ENCODE measurements at regions not wholly inside any gene's neighbourhood (a gene's known extent, or its start where the extent isn't known, plus 50 kb on each side); places are given as distances from the start of the nearest gene placed in this dataset.

DNA sequence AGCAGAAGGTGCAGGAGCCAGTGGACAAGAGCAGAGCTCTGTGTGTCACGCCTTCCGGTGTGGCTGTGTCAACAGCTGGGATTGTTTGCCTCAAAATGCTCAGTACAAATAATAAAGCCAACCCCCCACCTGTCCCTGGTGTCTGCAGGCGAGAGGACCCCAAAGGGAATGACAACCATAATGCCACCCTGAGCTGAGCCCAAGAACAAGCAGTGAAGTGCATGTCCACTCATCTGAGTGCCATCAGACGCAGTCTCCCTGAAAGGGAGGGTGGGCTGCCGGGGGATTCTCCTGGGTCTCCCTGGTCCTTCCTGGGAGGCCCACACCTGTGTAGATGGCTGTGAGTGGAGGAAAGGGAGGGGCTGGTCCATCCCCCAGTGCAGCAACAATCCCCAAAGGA lies 328.8 kb upstream of the IRX1 start:
- H4K20me1 ChIP-seq (ENCODE audit: insufficient read depth), result no peaks in the 10 kb centered on the region
- no peaks in the 10 kb centered on the region for H3K27me3 ChIP-seq (ENCODE audit: insufficient read depth)
- no peak overlapping the region for H3K4me3 ChIP-seq (ENCODE audit: low read depth in 2 of 2, low read length in 1 of 2)
- H3K9me3 ChIP-seq, result no peaks in the 10 kb centered on the region
- CTCF ChIA-PET, result no interaction called here
- POLR2A ChIA-PET, result no interaction called here
- no peak overlapping the region for H3K4me2 ChIP-seq
- no peaks in the 10 kb centered on the region for H3K79me2 ChIP-seq (ENCODE audit: insufficient read depth)
- H3K9me2 ChIP-seq, result no peaks in the 10 kb centered on the region
- DNase-seq, result no peak
- WGBS (ENCODE audit: low lambda C conversion rate), result 11% methylated on average over 5 of the region's 5 CpGs
- no peak overlapping the region for H3K27ac ChIP-seq (ENCODE audit: low read depth in 2 of 2, low read length in 1 of 2)
- no peaks in the 10 kb centered on the region for H3K4me1 ChIP-seq (ENCODE audit: control insufficient read depth in 1 of 2, insufficient read depth in 2 of 2, low read depth in 1 of 2, low read length in 1 of 2)
- H2AFZ ChIP-seq (ENCODE audit: low read depth), result no peak overlapping the region
- H3K9ac ChIP-seq, result no peak overlapping the region
- H3K36me3 ChIP-seq (replicated peaks in 1 of 2; ENCODE audit: control insufficient read depth in 1 of 2, insufficient read depth in 2 of 2, low read length in 1 of 2), result no peaks in the 10 kb centered on the region
- no peaks in the 10 kb centered on the region for H3F3A ChIP-seq (replicated peaks; ENCODE audit: insufficient read depth)
- TF ChIP-seq ELF1 (IDR thresholded peaks at IDR 0.05) (no peak), CHD2 (IDR thresholded peaks at IDR 0.05; ENCODE audit: low read length, partially characterized antibody) (no peak), IRF3 (IDR thresholded peaks at IDR 0.05; ENCODE audit: low read depth, low read length) (no peak)
- TF ChIP-seq, protein P1, sequence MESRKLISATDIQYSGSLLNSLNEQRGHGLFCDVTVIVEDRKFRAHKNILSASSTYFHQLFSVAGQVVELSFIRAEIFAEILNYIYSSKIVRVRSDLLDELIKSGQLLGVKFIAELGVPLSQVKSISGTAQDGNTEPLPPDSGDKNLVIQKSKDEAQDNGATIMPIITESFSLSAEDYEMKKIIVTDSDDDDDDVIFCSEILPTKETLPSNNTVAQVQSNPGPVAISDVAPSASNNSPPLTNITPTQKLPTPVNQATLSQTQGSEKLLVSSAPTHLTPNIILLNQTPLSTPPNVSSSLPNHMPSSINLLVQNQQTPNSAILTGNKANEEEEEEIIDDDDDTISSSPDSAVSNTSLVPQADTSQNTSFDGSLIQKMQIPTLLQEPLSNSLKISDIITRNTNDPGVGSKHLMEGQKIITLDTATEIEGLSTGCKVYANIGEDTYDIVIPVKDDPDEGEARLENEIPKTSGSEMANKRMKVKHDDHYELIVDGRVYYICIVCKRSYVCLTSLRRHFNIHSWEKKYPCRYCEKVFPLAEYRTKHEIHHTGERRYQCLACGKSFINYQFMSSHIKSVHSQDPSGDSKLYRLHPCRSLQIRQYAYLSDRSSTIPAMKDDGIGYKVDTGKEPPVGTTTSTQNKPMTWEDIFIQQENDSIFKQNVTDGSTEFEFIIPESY (IDR thresholded peaks at IDR 0.05; ENCODE audit: borderline replicate concordance, low read depth), result no peak

DNA sequence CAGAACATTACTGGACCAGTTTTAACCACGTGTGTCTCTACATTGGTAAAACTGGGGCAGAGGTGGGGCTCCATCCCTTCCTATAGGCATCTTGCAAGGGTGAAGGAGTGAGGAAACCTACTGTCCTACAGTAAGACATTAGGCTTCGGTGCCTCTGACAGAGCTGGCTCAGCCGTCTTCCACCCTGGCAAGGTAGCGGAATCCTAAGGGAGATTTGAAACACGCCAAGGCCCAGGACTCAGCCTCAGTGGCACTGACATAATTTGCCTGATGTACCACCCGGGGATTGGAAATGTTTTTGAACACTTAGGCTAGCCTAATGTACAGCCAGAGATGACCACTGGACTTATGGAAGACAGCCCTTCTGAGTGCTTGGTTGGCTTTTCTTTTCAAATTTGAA lies 329.7 kb upstream of the IRX1 start:
- Histone ChIP-seq H4K20me1 (ENCODE audit: insufficient read depth) (no peaks in the 10 kb centered on the region), H3K36me3 (replicated peaks in 1 of 2; ENCODE audit: control insufficient read depth in 1 of 2, insufficient read depth in 2 of 2, low read length in 1 of 2) (no peaks in the 10 kb centered on the region), H3K27ac (ENCODE audit: low read depth in 2 of 2, low read length in 1 of 2) (no peak overlapping the region), H3K79me2 (ENCODE audit: insufficient read depth) (no peaks in the 10 kb centered on the region), H3K4me3 (ENCODE audit: low read depth in 2 of 2, low read length in 1 of 2) (no peak overlapping the region), H3K4me2 (no peak overlapping the region), H3K4me1 (ENCODE audit: control insufficient read depth in 1 of 2, insufficient read depth in 2 of 2, low read depth in 1 of 2, low read length in 1 of 2) (no peaks in the 10 kb centered on the region), H3K27me3 (ENCODE audit: insufficient read depth) (no peaks in the 10 kb centered on the region), H2AFZ (ENCODE audit: low read depth) (no peak overlapping the region), H3K9me3 (no peaks in the 10 kb centered on the region), H3K9ac (no peak overlapping the region), H3F3A (replicated peaks; ENCODE audit: insufficient read depth) (no peaks in the 10 kb centered on the region), H3K9me2 (no peaks in the 10 kb centered on the region)
- DNase-seq, result no peak
- no peak for TF ChIP-seq EP300 (IDR thresholded peaks at IDR 0.05; ENCODE audit: borderline replicate concordance in 1 of 2, low read depth in 1 of 2, low read length in 1 of 2)
- ChIA-PET CTCF (no interaction called here), POLR2A (no interaction called here)
- WGBS (ENCODE audit: low lambda C conversion rate), result 5% methylated on average over 3 of the region's 6 CpGs

GRCh38 chr5:3265131-3265885 lies 330.3 kb upstream of the IRX1 start:
- Histone ChIP-seq H3K27me3 (ENCODE audit: insufficient read depth) (no peaks in the 10 kb centered on the region), H3K27ac (ENCODE audit: low read depth in 2 of 2, low read length in 1 of 2) (no peak overlapping the region), H2AFZ (ENCODE audit: low read depth) (no peak overlapping the region), H3K4me2 (no peak overlapping the region), H4K20me1 (ENCODE audit: insufficient read depth) (no peaks in the 10 kb centered on the region), H3F3A (replicated peaks; ENCODE audit: insufficient read depth) (no peaks in the 10 kb centered on the region), H3K9me2 (no peaks in the 10 kb centered on the region), H3K9ac (no peak overlapping the region), H3K79me2 (ENCODE audit: insufficient read depth) (no peaks in the 10 kb centered on the region), H3K9me3 (no peaks in the 10 kb centered on the region), H3K36me3 (replicated peaks in 1 of 2; ENCODE audit: control insufficient read depth in 1 of 2, insufficient read depth in 2 of 2, low read length in 1 of 2) (no peaks in the 10 kb centered on the region), H3K4me1 (ENCODE audit: control insufficient read depth in 1 of 2, insufficient read depth in 2 of 2, low read depth in 1 of 2, low read length in 1 of 2) (no peaks in the 10 kb centered on the region), H3K4me3 (ENCODE audit: low read depth in 2 of 2, low read length in 1 of 2) (no peak overlapping the region)
- DNase-seq, result no peak
- ChIA-PET CTCF (no interaction called here), POLR2A (no interaction called here)
- WGBS (ENCODE audit: low lambda C conversion rate), result under 1% methylated on average over 5 of the region's 5 CpGs
- TF ChIP-seq EZH2phosphoT487 (IDR thresholded peaks at IDR 0.05; ENCODE audit: borderline replicate concordance, low read depth), result no peak
- TF ChIP-seq GABPA (IDR thresholded peaks at IDR 0.05; ENCODE audit: low read depth), result no peak
- TF ChIP-seq FOXJ3 (CRISPR knock-in tag; IDR thresholded peaks at IDR 0.05), result no peak
- TF ChIP-seq FOSL2 (IDR thresholded peaks at IDR 0.05; ENCODE audit: borderline replicate concordance, low read depth), result no peak
- no peak for TF ChIP-seq IRF3 (IDR thresholded peaks at IDR 0.05; ENCODE audit: low read depth, low read length)
- no peak for TF ChIP-seq FOXM1 (IDR thresholded peaks at IDR 0.05; ENCODE audit: low read depth)
- no peak for TF ChIP-seq ELF1 (IDR thresholded peaks at IDR 0.05)
- TF ChIP-seq SMC3 (IDR thresholded peaks at IDR 0.05; ENCODE audit: low read depth, low read length), result no peak
- no peak for TF ChIP-seq TAF1 (IDR thresholded peaks at IDR 0.05; ENCODE audit: borderline replicate concordance, low read depth, low read length)
- TF ChIP-seq RXRA (IDR thresholded peaks at IDR 0.05; ENCODE audit: borderline replicate concordance, low read depth), result no peak
- TF ChIP-seq, protein P1 (IDR thresholded peaks at IDR 0.05; ENCODE audit: borderline replicate concordance, low read depth), result no peak
- no peak for TF ChIP-seq RFX5 (IDR thresholded peaks at IDR 0.05; ENCODE audit: low read length)
- TF ChIP-seq POLR2AphosphoS5 (IDR thresholded peaks at IDR 0.05; ENCODE audit: low read depth, low read length), result no peak
